Smooth muscle cell (in vitro differentiated cells): ENCODE measurements at regions not wholly inside any gene's neighbourhood (a gene's known extent, or its start where the extent isn't known, plus 50 kb on each side); places are given as distances from the start of the nearest gene placed in this dataset.

Source experiments
- DNase-seq: peaks from one replicate; lab custom pipeline; 2025; ENCODE audit not compliant: unreplicated experiment; lab: John Stamatoyannopoulos, UW
- H2AFZ ChIP-seq: fragments of 200-600 bp; sonication (generic); 2 replicates; pipeline ENCODE4 v1.6.0; 2016; ENCODE audit warnings: antibody characterized with exemption, low read depth, mild to moderate bottlenecking
- H3F3A ChIP-seq: fragments of 200-600 bp; sonication (generic); 2 replicates; pipeline ENCODE4 v1.6.0; 2017; ENCODE audit warnings: antibody characterized with exemption, low read depth
- H3K27ac ChIP-seq: fragments of 200-600 bp; sonication (generic); 2 replicates; pipeline ENCODE4 v1.5.1; 2016; ENCODE audit warnings: low read depth, mild to moderate bottlenecking
- H3K27me3 ChIP-seq: fragments of 200-600 bp; sonication (generic); 2 replicates; pipeline ENCODE4 v1.6.1; 2016; ENCODE audit warnings: low read depth, mild to moderate bottlenecking
- H3K36me3 ChIP-seq: fragments of 200-600 bp; sonication (generic); 2 replicates; pipeline ENCODE4 v1.5.1; 2016; ENCODE audit warnings: low read depth
- H3K4me1 ChIP-seq: fragments of 200-600 bp; sonication (generic); 2 replicates; pipeline ENCODE4 v1.5.1; 2016; ENCODE audit warnings: low read depth
- H3K4me2 ChIP-seq: fragments of 200-600 bp; sonication (generic); 2 replicates; pipeline ENCODE4 v1.6.0; 2016; ENCODE audit warnings: mild to moderate bottlenecking
- H3K4me3 ChIP-seq: fragments of 200-600 bp; sonication (generic); 2 replicates; pipeline ENCODE4 v1.5.1; 2016; ENCODE audit warnings: mild to moderate bottlenecking
- H3K79me2 ChIP-seq: fragments of 200-600 bp; sonication (generic); 2 replicates; pipeline ENCODE4 v1.6.0; 2016; ENCODE audit warnings: low read depth, mild to moderate bottlenecking
- H3K9ac ChIP-seq: fragments of 200-600 bp; sonication (generic); 2 replicates; pipeline ENCODE4 v1.6.0; 2016; ENCODE audit warnings: low read depth
- H3K9me3 ChIP-seq: fragments of 200-600 bp; sonication (generic); replicated peaks from 2 replicates; pipeline ENCODE4 v1.5.1; 2016; ENCODE audit warnings: low read depth
- H4K20me1 ChIP-seq: fragments of 200-600 bp; sonication (generic); 2 replicates; pipeline ENCODE4 v1.6.0; 2016; ENCODE audit warnings: low read depth
- CTCF ChIP-seq: fragments of 200-600 bp; sonication (generic); IDR thresholded peaks from 2 replicates; pipeline ENCODE4 v1.5.1; 2017; ENCODE audit warnings: borderline replicate concordance, mild to moderate bottlenecking, antibody characterized with exemption; ENCODE audit not compliant: insufficient read depth, poor library complexity, severe bottlenecking
- WGBS: methylation state at CpG from one replicate; pipeline ENCODE4 v1.1.7; 2016; ENCODE audit warnings: low lambda C conversion rate; 5-methylcytosine and 5-hydroxymethylcytosine counted together

GRCh38 chr1:65503427-65503826 lies 83.0 kb downstream of the LEPR start:
- Histone ChIP-seq H2AFZ (no peak overlapping the region), H3K4me1 (no peaks in the 10 kb centered on the region), H3F3A (no peaks in the 10 kb centered on the region), H3K9me3 (no peaks in the 10 kb centered on the region), H4K20me1 (no peaks in the 10 kb centered on the region), H3K9ac (no peak overlapping the region), H3K27ac (no peak overlapping the region), H3K79me2 (no peaks in the 10 kb centered on the region), H3K4me2 (no peak overlapping the region), H3K4me3 (no peak overlapping the region), H3K36me3 (no peaks in the 10 kb centered on the region), H3K27me3 (no peaks in the 10 kb centered on the region)
- no peak for TF ChIP-seq CTCF
- no peak for DNase-seq
- 69% methylated on average over 4 of the region's 4 CpGs for WGBS

GRCh38 chr1:65504263-65504662 lies 83.8 kb downstream of the LEPR start:
- H3K4me2 ChIP-seq = no peak overlapping the region
- H3F3A ChIP-seq = no peaks in the 10 kb centered on the region
- H3K4me3 ChIP-seq = no peak overlapping the region
- no peaks in the 10 kb centered on the region for H3K79me2 ChIP-seq
- no peaks in the 10 kb centered on the region for H3K9me3 ChIP-seq
- no peaks in the 10 kb centered on the region for H3K27me3 ChIP-seq
- H3K9ac ChIP-seq = no peak overlapping the region
- no peak for DNase-seq
- 93% methylated on average over 3 of the region's 3 CpGs for WGBS
- H3K27ac ChIP-seq = no peak overlapping the region
- no peaks in the 10 kb centered on the region for H3K36me3 ChIP-seq
- no peak for TF ChIP-seq CTCF
- no peak overlapping the region for H2AFZ ChIP-seq
- H3K4me1 ChIP-seq = no peaks in the 10 kb centered on the region
- no peaks in the 10 kb centered on the region for H4K20me1 ChIP-seq

- Histone ChIP-seq H3K4me3 (no peak overlapping the region), H3K9me3 (no peaks in the 10 kb centered on the region), H3K4me1 (no peaks in the 10 kb centered on the region), H3F3A (no peaks in the 10 kb centered on the region), H3K27me3 (no peaks in the 10 kb centered on the region), H3K4me2 (no peak overlapping the region), H4K20me1 (no peaks in the 10 kb centered on the region), H3K79me2 (no peaks in the 10 kb centered on the region), H3K36me3 (no peaks in the 10 kb centered on the region), H2AFZ (no peak overlapping the region), H3K27ac (no peak overlapping the region), H3K9ac (no peak overlapping the region)
- 86% methylated on average over 5 of the region's 5 CpGs for WGBS
- TF ChIP-seq CTCF = no peak
- no peak for DNase-seq
These were observed 85.3 kb downstream of the LEPR start for GRCh38 chr1:65505547-65506300.

DNA sequence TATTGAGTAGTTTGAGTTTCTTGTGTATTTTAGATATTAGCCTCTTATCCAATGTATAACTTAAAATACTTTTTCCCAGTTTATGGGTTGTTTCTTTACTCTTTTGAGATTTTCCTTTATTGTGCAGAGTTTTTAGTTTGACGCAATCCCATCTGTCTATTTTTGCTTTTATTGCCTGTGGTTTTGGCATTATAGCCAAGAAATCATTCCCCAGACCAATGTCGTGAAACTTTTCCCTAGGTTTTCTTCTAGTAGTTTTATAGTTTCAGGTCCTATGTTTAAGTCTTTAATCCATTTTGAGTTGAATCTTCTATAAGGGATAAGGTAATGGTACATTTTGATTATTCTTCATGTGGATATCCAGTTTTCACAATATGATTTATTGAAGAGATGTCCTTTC lies 87.6 kb downstream of the LEPR start:
- Histone ChIP-seq H3K9me3 (no peaks in the 10 kb centered on the region), H3K79me2 (no peaks in the 10 kb centered on the region), H2AFZ (no peak overlapping the region), H3K4me3 (no peak overlapping the region), H3K4me2 (no peak overlapping the region), H3K27ac (no peak overlapping the region), H4K20me1 (no peaks in the 10 kb centered on the region), H3F3A (no peaks in the 10 kb centered on the region), H3K27me3 (no peaks in the 10 kb centered on the region), H3K4me1 (no peaks in the 10 kb centered on the region), H3K9ac (no peak overlapping the region), H3K36me3 (no peaks in the 10 kb centered on the region)
- 45% methylated on average over 2 of the region's 2 CpGs for WGBS
- TF ChIP-seq CTCF = no peak
- no peak for DNase-seq
